ENCODE measurements at regions not wholly inside any gene's neighbourhood (a gene's known extent, or its start where the extent isn't known, plus 50 kb on each side); places are given as distances from the start of the nearest gene placed in this dataset.

- TF ChIP-seq EP300 (IDR thresholded peaks at IDR 0.05) (no peak), CTCF (IDR thresholded peaks at IDR 0.05) (no peak), POLR2A (IDR thresholded peaks at IDR 0.05) (no peak), POLR2AphosphoS5 (IDR thresholded peaks at IDR 0.05) (no peak)
Observed at GRCh38 chr16:77647726-77648125, 74.6 kb upstream of the NUDT7 start.

Measured in stomach (tissue), 4 donors.